T follicular helper cell (primary cell): ENCODE measurements at regions not wholly inside any gene's neighbourhood (a gene's known extent, or its start where the extent isn't known, plus 50 kb on each side); places are given as distances from the start of the nearest gene placed in this dataset.

Experiments
- DNase-seq: peaks from one replicate; pipeline ENCODE4 v3.0.0-alpha.2; 2020; ENCODE audit warnings: low read depth

GRCh38 chr16:82358606-82359221 lies 188.7 kb upstream of the MPHOSPH6 start:
- DNase-seq = no peak

- DNase-seq = no peak
Measured at GRCh38 chr16:82358161-82358560, 188.1 kb upstream of the MPHOSPH6 start.

GRCh38 chr16:82357237-82357636 lies 187.2 kb upstream of the MPHOSPH6 start:
- no peak for DNase-seq

GRCh38 chr16:82350560-82350959 lies 180.5 kb upstream of the MPHOSPH6 start:
- DNase-seq = no peak

- DNase-seq = no peak
Measured at GRCh38 chr16:82345318-82345717, 175.3 kb upstream of the MPHOSPH6 start.

- DNase-seq = no peak
Measured at GRCh38 chr16:82344157-82344556, 174.1 kb upstream of the MPHOSPH6 start.

- no peak for DNase-seq
Measured at GRCh38 chr16:82341146-82341669, 171.2 kb upstream of the MPHOSPH6 start.

GRCh38 chr16:82340531-82340930 lies 170.5 kb upstream of the MPHOSPH6 start:
- DNase-seq = no peak

GRCh38 chr16:82337355-82337754 lies 167.3 kb upstream of the MPHOSPH6 start:
- DNase-seq = no peak

- no peak for DNase-seq
Measured at GRCh38 chr16:82331974-82332750, 162.1 kb upstream of the MPHOSPH6 start.

GRCh38 chr16:82331397-82331796 lies 161.4 kb upstream of the MPHOSPH6 start:
- DNase-seq = no peak

GRCh38 chr16:82329504-82330192 lies 159.6 kb upstream of the MPHOSPH6 start:
- DNase-seq = no peak

GRCh38 chr16:82328881-82329469 lies 159.0 kb upstream of the MPHOSPH6 start:
- no peak for DNase-seq

GRCh38 chr16:82323171-82323570 lies 153.1 kb upstream of the MPHOSPH6 start:
- DNase-seq = no peak

GRCh38 chr16:82322177-82322576 lies 152.2 kb upstream of the MPHOSPH6 start:
- DNase-seq = no peak

GRCh38 chr16:82319038-82319437 lies 149.0 kb upstream of the MPHOSPH6 start:
- DNase-seq = no peak

- no peak for DNase-seq
Measured at GRCh38 chr16:82317411-82318167, 147.6 kb upstream of the MPHOSPH6 start.

GRCh38 chr16:82313754-82314153 lies 143.7 kb upstream of the MPHOSPH6 start:
- DNase-seq = no peak

GRCh38 chr16:82311528-82311927 lies 141.5 kb upstream of the MPHOSPH6 start:
- no peak for DNase-seq

GRCh38 chr16:82302042-82302727 lies 132.2 kb upstream of the MPHOSPH6 start:
- DNase-seq = no peak

GRCh38 chr16:82301146-82301755 lies 131.2 kb upstream of the MPHOSPH6 start:
- no peak for DNase-seq
